KMS-11 (cell line): ENCODE measurements at regions not wholly inside any gene's neighbourhood (a gene's known extent, or its start where the extent isn't known, plus 50 kb on each side); places are given as distances from the start of the nearest gene placed in this dataset.

Source experiments
- H2AFZ ChIP-seq: fragments of 200-600 bp; sonication (generic); 2 replicates; pipeline ENCODE4 v1.6.1; 2016; ENCODE audit warnings: antibody characterized with exemption, mixed run types, low read depth
- H3K27ac ChIP-seq: fragments of 200-600 bp; sonication (generic); 2 replicates; pipeline ENCODE4 v1.6.1; 2016; ENCODE audit warnings: mild to moderate bottlenecking, mixed run types
- H3K27me3 ChIP-seq: fragments of 200-600 bp; sonication (generic); 2 replicates; pipeline ENCODE4 v1.6.1; 2017; ENCODE audit warnings: mild to moderate bottlenecking, low read depth, mixed run types, moderate library complexity; ENCODE audit not compliant: insufficient read depth
- H3K36me3 ChIP-seq: fragments of 200-600 bp; sonication (generic); 2 replicates; pipeline ENCODE4 v1.6.1; 2017; ENCODE audit warnings: mild to moderate bottlenecking, mixed run types; ENCODE audit not compliant: insufficient read depth
- H3K4me1 ChIP-seq: fragments of 200-600 bp; sonication (generic); 2 replicates; pipeline ENCODE4 v1.6.1; 2016; ENCODE audit warnings: mild to moderate bottlenecking, low read depth, mixed run types; ENCODE audit not compliant: poor library complexity, severe bottlenecking
- H3K4me2 ChIP-seq: fragments of 200-600 bp; sonication (generic); 2 replicates; pipeline ENCODE4 v1.7.0; 2016; ENCODE audit warnings: mild to moderate bottlenecking, mixed run types
- H3K4me3 ChIP-seq: fragments of 200-600 bp; sonication (generic); IDR thresholded peaks from 2 replicates; pipeline ENCODE4 v1.6.1; 2017; ENCODE audit warnings: low read depth, low read length, mixed read lengths; ENCODE audit not compliant: insufficient read depth
- H3K79me2 ChIP-seq: fragments of 200-600 bp; sonication (generic); 2 replicates; pipeline ENCODE4 v1.6.1; 2016; ENCODE audit warnings: low read depth, mixed run types; ENCODE audit not compliant: insufficient read depth
- H3K9ac ChIP-seq: fragments of 200-600 bp; sonication (generic); 2 replicates; pipeline ENCODE4 v1.6.1; 2016; ENCODE audit warnings: mild to moderate bottlenecking, mixed run types
- H4K20me1 ChIP-seq: fragments of 200-600 bp; sonication (generic); 2 replicates; pipeline ENCODE4 v1.6.1; 2016; ENCODE audit warnings: mild to moderate bottlenecking, mixed run types; ENCODE audit not compliant: insufficient read depth
- TF ChIP-seq, protein P1 (sequence below): fragments of 200-600 bp; sonication (generic); conservative IDR thresholded peaks from 2 replicates; pipeline ENCODE4 v1.6.1; 2017; ENCODE audit warnings: low read depth, mild to moderate bottlenecking, antibody characterized with exemption, low read length, moderate library complexity, mixed read lengths

DNA sequence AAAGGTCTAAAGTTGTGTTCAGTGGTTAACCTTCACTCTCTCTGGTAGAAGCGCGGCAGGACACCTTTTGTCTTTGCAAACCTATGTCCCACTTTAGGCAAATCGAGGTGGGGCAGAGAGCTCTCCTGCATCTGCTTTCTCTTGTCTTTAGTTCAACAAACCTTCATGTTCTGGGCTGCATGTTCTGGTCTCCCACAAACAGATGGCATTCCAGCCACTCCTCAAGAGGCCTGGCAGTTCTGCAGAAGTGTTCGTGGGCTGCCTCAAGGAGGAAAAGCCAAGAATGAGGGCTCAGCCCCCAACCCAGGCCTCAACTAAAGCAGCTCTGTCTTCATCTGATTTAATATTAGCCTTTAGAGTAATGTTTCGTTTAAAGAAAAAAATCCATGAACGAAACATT, 82.2 kb downstream of the SOD2 start:
- TF ChIP-seq, protein P1, sequence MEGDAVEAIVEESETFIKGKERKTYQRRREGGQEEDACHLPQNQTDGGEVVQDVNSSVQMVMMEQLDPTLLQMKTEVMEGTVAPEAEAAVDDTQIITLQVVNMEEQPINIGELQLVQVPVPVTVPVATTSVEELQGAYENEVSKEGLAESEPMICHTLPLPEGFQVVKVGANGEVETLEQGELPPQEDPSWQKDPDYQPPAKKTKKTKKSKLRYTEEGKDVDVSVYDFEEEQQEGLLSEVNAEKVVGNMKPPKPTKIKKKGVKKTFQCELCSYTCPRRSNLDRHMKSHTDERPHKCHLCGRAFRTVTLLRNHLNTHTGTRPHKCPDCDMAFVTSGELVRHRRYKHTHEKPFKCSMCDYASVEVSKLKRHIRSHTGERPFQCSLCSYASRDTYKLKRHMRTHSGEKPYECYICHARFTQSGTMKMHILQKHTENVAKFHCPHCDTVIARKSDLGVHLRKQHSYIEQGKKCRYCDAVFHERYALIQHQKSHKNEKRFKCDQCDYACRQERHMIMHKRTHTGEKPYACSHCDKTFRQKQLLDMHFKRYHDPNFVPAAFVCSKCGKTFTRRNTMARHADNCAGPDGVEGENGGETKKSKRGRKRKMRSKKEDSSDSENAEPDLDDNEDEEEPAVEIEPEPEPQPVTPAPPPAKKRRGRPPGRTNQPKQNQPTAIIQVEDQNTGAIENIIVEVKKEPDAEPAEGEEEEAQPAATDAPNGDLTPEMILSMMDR, result no peak
- Histone ChIP-seq H3K4me2 (no peak overlapping the region), H3K4me3 (no peak overlapping the region), H2AFZ (no peak overlapping the region), H3K27ac (no peak overlapping the region), H3K9ac (no peak overlapping the region), H3K36me3 (no peaks in the 10 kb centered on the region), H3K4me1 (no peaks in the 10 kb centered on the region), H3K27me3 (no peaks in the 10 kb centered on the region), H3K79me2 (no peaks in the 10 kb centered on the region), H4K20me1 (no peaks in the 10 kb centered on the region)

- no peaks in the 10 kb centered on the region for H3K79me2 ChIP-seq
- H2AFZ ChIP-seq, result no peak overlapping the region
- no peaks in the 10 kb centered on the region for H3K4me1 ChIP-seq
- H4K20me1 ChIP-seq, result no peaks in the 10 kb centered on the region
- TF ChIP-seq, protein P1, result no peak
- H3K27me3 ChIP-seq, result no peaks in the 10 kb centered on the region
- H3K27ac ChIP-seq, result no peak overlapping the region
- H3K36me3 ChIP-seq, result no peaks in the 10 kb centered on the region
- H3K4me3 ChIP-seq, result no peak overlapping the region
- H3K9ac ChIP-seq, result no peak overlapping the region
- no peak overlapping the region for H3K4me2 ChIP-seq
Observed at GRCh38 chr6:159609652-159610178, 83.3 kb downstream of the SOD2 start.

- H3K27ac ChIP-seq, result no peak overlapping the region
- H3K27me3 ChIP-seq, result no peaks in the 10 kb centered on the region
- H3K79me2 ChIP-seq, result no peaks in the 10 kb centered on the region
- no peaks in the 10 kb centered on the region for H3K36me3 ChIP-seq
- H3K9ac ChIP-seq, result no peak overlapping the region
- H3K4me1 ChIP-seq, result no peaks in the 10 kb centered on the region
- TF ChIP-seq, protein P1, result peak; percentile 41
- no peaks in the 10 kb centered on the region for H4K20me1 ChIP-seq
- no peak overlapping the region for H3K4me3 ChIP-seq
- no peak overlapping the region for H3K4me2 ChIP-seq
- no peak overlapping the region for H2AFZ ChIP-seq
Observed at GRCh38 chr6:159608961-159609651, 83.9 kb downstream of the SOD2 start.

DNA sequence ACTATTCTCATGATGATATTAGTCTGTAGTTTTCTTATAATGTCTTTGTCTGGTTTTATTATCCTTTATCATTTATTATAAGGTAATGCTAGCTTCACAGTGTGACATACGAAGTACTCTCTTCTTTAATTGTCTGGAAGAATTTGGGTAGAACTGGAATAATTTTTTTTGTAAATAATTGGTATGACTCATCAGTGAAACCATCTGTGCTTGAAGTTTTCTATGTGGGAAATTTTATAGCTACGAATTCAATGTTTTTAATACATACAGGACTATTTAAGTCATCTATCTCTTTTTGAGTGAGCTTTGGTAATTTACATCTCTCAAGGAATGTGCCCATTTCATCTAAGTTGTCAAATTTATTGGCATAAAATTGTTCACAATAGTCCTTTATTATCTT, 86.3 kb downstream of the SOD2 start:
- H3K36me3 ChIP-seq, result no peaks in the 10 kb centered on the region
- no peaks in the 10 kb centered on the region for H3K27me3 ChIP-seq
- H3K4me3 ChIP-seq, result no peak overlapping the region
- no peak overlapping the region for H3K9ac ChIP-seq
- H3K79me2 ChIP-seq, result no peaks in the 10 kb centered on the region
- no peak overlapping the region for H3K4me2 ChIP-seq
- H4K20me1 ChIP-seq, result no peaks in the 10 kb centered on the region
- H3K4me1 ChIP-seq, result no peaks in the 10 kb centered on the region
- no peak overlapping the region for H3K27ac ChIP-seq
- TF ChIP-seq, protein P1, result no peak
- H2AFZ ChIP-seq, result no peak overlapping the region
